SU-DHL-6 (cell line): ENCODE measurements at regions not wholly inside any gene's neighbourhood (a gene's known extent, or its start where the extent isn't known, plus 50 kb on each side); places are given as distances from the start of the nearest gene placed in this dataset.

Source experiments
- H2AFZ ChIP-seq: fragments of 200-600 bp; sonication (generic); 2 replicates; pipeline ENCODE4 v1.6.1; 2014; ENCODE audit warnings: low read depth, mild to moderate bottlenecking, moderate library complexity, mixed read lengths, antibody characterized with exemption, low read length; ENCODE audit not compliant: severe bottlenecking
- H3F3A ChIP-seq: fragments of 200-600 bp; shearing (Covaris generic); 2 replicates; pipeline ENCODE4 v1.6.0; 2016; ENCODE audit warnings: antibody characterized with exemption, mild to moderate bottlenecking; ENCODE audit not compliant: insufficient read depth
- H3K27ac ChIP-seq: fragments of 200-600 bp; sonication (generic); 2 replicates; pipeline ENCODE4 v1.5.1; 2016; ENCODE audit warnings: low read depth, mild to moderate bottlenecking, low read length, moderate library complexity, mixed read lengths
- H3K27me3 ChIP-seq: fragments of 200-600 bp; sonication (generic), shearing (Covaris generic); 2 replicates; pipeline ENCODE4 v1.6.0; 2014; ENCODE audit warnings: mild to moderate bottlenecking, low read length
- H3K36me3 ChIP-seq: fragments of 200-600 bp; sonication (generic); 2 replicates; pipeline ENCODE4 v1.6.1; 2014; ENCODE audit warnings: mild to moderate bottlenecking, low read length, mixed read lengths
- H3K4me2 ChIP-seq: fragments of 300-600, 200-600 bp; shearing (Covaris generic), sonication (generic); 2 replicates; pipeline ENCODE4 v1.6.0; 2014; ENCODE audit warnings: low read length, low read depth, mild to moderate bottlenecking; ENCODE audit not compliant: poor library complexity, severe bottlenecking
- H3K4me3 ChIP-seq: fragments of 200-600 bp; sonication (generic); 2 replicates; pipeline ENCODE4 v1.5.1; 2014; ENCODE audit warnings: antibody characterized with exemption, low read length, mild to moderate bottlenecking, mixed read lengths; ENCODE audit not compliant: insufficient read depth, poor library complexity, severe bottlenecking
- H3K79me2 ChIP-seq: fragments of 200-600 bp; sonication (generic); 2 replicates; pipeline ENCODE4 v1.6.1; 2014; ENCODE audit warnings: mild to moderate bottlenecking, low read length, moderate library complexity; ENCODE audit not compliant: insufficient read depth
- H3K9ac ChIP-seq: fragments of 200-600 bp; sonication (generic); 2 replicates; pipeline ENCODE4 v1.7.0; 2014; ENCODE audit warnings: mild to moderate bottlenecking, low read length
- H3K9me2 ChIP-seq: fragments of 200-600 bp; sonication (generic); replicated peaks from 2 replicates; pipeline ENCODE4 v1.6.1; 2014; ENCODE audit warnings: low read length; ENCODE audit not compliant: insufficient read depth
- H3K9me3 ChIP-seq: fragments of 200-600 bp; sonication (generic); 2 replicates; pipeline ENCODE4 v1.6.1; 2014; ENCODE audit warnings: low read length, mixed read lengths; ENCODE audit not compliant: insufficient read depth
- H4K20me1 ChIP-seq: fragments of 200-600 bp; sonication (generic); 2 replicates; pipeline ENCODE4 v1.6.1; 2014; ENCODE audit warnings: low read depth, mild to moderate bottlenecking, antibody characterized with exemption, low read length, moderate library complexity, mixed read lengths
- CTCF ChIP-seq: fragments of 200-600 bp; sonication (generic); IDR thresholded peaks from one replicate; pipeline ENCODE4 v1.5.1; 2017; ENCODE audit warnings: antibody characterized with exemption, mild to moderate bottlenecking, low read length, moderate library complexity; ENCODE audit not compliant: insufficient read depth, poor library complexity, severe bottlenecking
- EZH2phosphoT487 ChIP-seq: fragments of 200-600 bp; sonication (generic), shearing (Covaris generic); conservative IDR thresholded peaks from 2 replicates; pipeline ENCODE4 v1.6.1; 2018; ENCODE audit warnings: mild to moderate bottlenecking, antibody characterized with exemption, low read length, moderate library complexity, mixed read lengths

GRCh38 chr16:85307552-85308364, 195.5 kb upstream of the CIBAR2 start:
- H3K4me2 ChIP-seq: no peak overlapping the region
- H3F3A ChIP-seq: peaks cover 19% of the 10 kb centered on the region
- no peaks in the 10 kb centered on the region for H4K20me1 ChIP-seq
- no peak overlapping the region for H3K27ac ChIP-seq
- no peak overlapping the region for H2AFZ ChIP-seq
- H3K4me3 ChIP-seq: no peak overlapping the region
- no peaks in the 10 kb centered on the region for H3K27me3 ChIP-seq
- no peaks in the 10 kb centered on the region for H3K79me2 ChIP-seq
- H3K9me2 ChIP-seq: no peaks in the 10 kb centered on the region
- no peak overlapping the region for H3K9ac ChIP-seq
- no peaks in the 10 kb centered on the region for H3K9me3 ChIP-seq
- H3K36me3 ChIP-seq: no peaks in the 10 kb centered on the region
- TF ChIP-seq EZH2phosphoT487 (0 out of 2 replicates have a peak, but pooled peaks have one; percentile 32), CTCF (no peak)

DNA sequence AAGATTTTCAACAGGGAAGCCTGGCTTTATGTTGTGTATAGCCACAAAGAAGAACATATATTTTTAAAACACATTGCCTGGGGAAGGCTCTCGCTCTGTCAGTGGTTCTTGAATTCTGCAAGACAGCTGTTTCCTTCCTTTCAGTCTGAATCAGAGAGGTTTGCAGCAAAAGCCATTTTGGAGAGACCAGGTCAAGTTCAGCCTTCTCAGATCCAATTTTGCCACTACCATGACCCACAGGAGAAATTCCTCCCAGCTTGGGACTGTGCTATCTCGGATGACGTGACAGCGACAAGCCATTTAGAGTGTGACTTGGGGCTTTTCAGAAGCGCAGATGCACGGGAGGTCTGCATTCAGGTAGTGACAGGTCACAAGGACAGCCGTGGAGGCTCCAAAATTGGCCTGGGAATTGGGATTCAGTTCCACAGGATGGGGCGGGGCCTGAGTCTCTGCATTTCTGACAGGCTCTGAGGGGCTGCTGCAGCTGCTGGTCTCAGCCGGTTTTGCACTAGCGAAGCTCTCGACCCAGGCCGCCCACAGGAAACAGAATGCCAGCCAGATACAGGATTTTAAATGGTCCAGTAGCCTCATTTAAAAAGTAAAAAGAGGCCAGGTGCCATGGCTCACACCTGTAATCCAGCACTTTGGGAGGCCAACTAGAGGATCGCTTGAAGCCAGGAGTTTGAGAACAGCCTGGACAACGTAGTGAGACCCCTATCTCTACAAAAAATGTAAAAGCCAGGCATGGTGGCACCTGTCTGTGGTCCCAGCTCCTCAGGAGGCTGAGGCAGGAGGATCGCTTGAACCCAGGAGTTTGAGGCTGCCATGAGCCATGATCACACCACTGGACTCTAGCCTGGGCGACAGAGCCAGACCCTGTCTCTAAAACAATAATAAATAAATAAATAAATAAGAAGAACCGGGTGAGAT, 196.6 kb upstream of the CIBAR2 start:
- H3K27me3 ChIP-seq: no peaks in the 10 kb centered on the region
- peak overlapping the region; percentile 49 for H3K4me2 ChIP-seq
- no peaks in the 10 kb centered on the region for H3K36me3 ChIP-seq
- H3K79me2 ChIP-seq: no peaks in the 10 kb centered on the region
- no peaks in the 10 kb centered on the region for H3K9me3 ChIP-seq
- peak overlapping the region; percentile 91 for H3K27ac ChIP-seq
- H3F3A ChIP-seq: peaks cover 19% of the 10 kb centered on the region
- no peak overlapping the region for H3K9ac ChIP-seq
- H3K9me2 ChIP-seq: no peaks in the 10 kb centered on the region
- H4K20me1 ChIP-seq: no peaks in the 10 kb centered on the region
- no peak overlapping the region for H3K4me3 ChIP-seq
- no peak for TF ChIP-seq EZH2phosphoT487
- no peak for TF ChIP-seq CTCF
- no peak overlapping the region for H2AFZ ChIP-seq

DNA sequence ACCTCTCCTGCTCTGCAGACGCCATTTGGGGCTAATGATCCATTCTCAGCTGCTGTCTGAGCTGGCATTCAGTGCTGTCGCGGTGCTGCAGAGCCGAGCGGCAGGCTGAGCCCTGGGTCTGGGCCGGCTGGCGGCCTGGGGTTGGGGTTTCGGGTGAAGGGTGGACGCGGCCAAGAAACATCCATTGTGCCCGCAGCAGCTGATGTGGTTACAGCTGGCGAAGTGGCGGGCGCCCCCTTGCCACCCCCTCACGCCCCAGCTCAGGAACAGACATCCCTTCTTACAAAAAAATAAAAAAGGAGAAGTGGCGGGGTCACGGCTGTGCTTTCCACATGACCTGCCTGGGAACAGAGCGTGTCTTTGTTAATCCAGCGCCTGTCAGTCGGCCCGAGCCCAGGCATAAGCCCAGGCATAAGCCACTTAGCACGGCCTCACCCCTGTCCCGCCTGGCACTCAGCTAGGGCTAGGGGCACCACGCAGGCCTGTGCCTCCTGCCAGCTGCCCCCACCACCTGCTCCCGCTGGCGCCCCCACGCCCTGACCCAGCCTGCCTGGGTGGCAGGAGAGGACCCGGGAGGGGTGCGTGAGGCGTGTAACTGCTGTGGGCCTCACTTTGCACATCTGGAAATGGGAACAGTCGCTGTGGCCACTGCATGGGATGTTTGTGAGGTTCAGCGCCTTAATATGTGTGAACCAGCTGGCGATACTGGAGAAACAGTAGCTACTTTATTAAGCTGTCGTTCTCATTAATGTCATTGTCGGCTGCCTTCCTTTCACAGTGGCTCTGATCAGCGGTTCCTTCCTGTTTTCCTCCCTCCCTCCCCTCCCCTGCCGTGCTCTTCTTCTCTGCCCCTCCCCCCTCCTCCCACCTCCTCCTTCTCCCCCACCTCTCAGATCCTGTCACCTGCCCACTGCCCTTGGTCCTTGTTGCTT, 197.7 kb upstream of the CIBAR2 start:
- H3K9me3 ChIP-seq: no peaks in the 10 kb centered on the region
- no peak overlapping the region for H3K4me3 ChIP-seq
- TF ChIP-seq CTCF (no peak), EZH2phosphoT487 (no peak)
- no peaks in the 10 kb centered on the region for H3K36me3 ChIP-seq
- peak overlapping the region; percentile 91 for H3K27ac ChIP-seq
- H3K9ac ChIP-seq: peak overlapping the region; percentile 34; the same call in 1 of the 2 replicates
- peaks cover 19% of the 10 kb centered on the region for H3F3A ChIP-seq
- no peaks in the 10 kb centered on the region for H4K20me1 ChIP-seq
- peak overlapping the region; percentile 49 for H3K4me2 ChIP-seq
- H3K9me2 ChIP-seq: no peaks in the 10 kb centered on the region
- no peaks in the 10 kb centered on the region for H3K27me3 ChIP-seq
- H3K79me2 ChIP-seq: no peaks in the 10 kb centered on the region
- H2AFZ ChIP-seq: no peak overlapping the region
